Body of pancreas (tissue), 4 donors: ENCODE measurements at regions not wholly inside any gene's neighbourhood (a gene's known extent, or its start where the extent isn't known, plus 50 kb on each side); places are given as distances from the start of the nearest gene placed in this dataset.

Source experiments
- CTCF ChIP-seq, 7 experiments: fragments of 450-650 bp in 4 of 7; fragments of 200-600 bp in 3 of 7; sonication (generic) in 3 of 7; IDR thresholded peaks; one replicate each; pipeline ENCODE4 v1.5.1; 2016 to 2019; ENCODE audit warnings: antibody characterized with exemption in 7 of 7
- POLR2A ChIP-seq, 3 donors: fragments of 450-650 bp; IDR thresholded peaks; one replicate each; pipeline ENCODE4 v1.6.1; 2016; ENCODE audit warnings: antibody characterized with exemption in 3 of 3, mild to moderate bottlenecking in 2 of 3

- TF ChIP-seq POLR2A (IDR thresholded peaks at IDR 0.05) (no peak), CTCF (IDR thresholded peaks at IDR 0.05) (no peak)
Measured at GRCh38 chr3:20698896-20699295, 512.9 kb upstream of the SGO1 start.
